Renal cortex interstitium (tissue), 11 donors: ENCODE measurements at regions not wholly inside any gene's neighbourhood (a gene's known extent, or its start where the extent isn't known, plus 50 kb on each side); places are given as distances from the start of the nearest gene placed in this dataset.
"Not testable (repeated sequence)": the region's sequence is repeated elsewhere in the genome, so short reads cannot be mapped to it uniquely, and the experiment has no call there.

Source experiments
- DNase-seq, 11 donors: peaks; one replicate each; pipeline ENCODE4 v3.0.0-alpha.2; 2013; ENCODE audit warnings: low read depth in 9 of 11, low spot score in 4 of 11; ENCODE audit errors: extremely low read depth in 1 of 11

DNA sequence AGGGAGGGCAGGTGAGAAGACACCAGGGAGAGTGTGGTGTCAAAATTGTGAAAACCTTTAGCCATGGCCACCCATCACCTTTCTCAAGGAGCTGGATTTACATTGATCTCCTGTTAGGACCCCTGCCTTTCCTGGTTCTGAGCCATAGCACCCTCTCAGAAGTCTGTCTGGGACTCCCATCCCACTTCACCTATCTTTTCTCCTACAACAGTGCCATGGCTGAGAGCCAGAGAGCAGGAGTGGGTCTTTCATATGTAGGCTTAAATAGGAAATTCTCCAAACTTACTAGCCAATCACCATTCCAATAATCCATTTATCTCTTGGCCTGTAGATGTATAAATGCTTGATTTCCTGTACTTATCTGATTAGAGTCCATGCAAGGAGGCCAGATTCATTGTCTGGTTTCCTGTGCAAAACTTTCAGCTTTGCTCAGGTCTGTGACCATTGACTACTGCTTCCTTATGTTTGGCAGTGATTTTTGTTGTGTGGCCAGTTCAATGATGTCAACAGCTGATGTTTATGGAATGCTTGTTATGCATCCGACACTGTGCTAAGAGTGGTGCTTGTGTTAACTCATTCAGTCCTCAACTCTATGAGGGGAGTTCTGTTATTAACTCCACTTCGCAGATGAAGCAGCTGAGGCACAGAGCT, 57.6 kb upstream of the IGFBP5 start:
- no peak for DNase-seq

DNA sequence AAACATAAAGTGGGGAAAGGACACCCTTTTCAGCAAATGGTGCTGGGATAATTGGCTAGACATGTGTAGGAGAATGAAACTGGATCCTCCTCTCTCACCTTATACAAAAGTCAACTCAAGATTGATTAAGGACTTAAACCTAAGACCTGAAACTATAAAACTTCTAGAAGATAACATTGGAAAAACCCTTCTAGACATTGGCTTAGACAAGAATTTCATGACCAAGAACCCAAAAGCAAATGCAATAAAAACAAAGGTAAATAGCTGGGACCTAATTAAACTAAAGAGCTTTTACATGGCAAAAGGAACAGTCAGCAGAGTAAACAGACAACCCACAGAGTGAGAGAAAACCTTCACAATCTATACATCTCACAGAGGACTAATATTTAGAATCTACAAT, 55.4 kb upstream of the IGFBP5 start:
- DNase-seq = not testable (repeated sequence)

DNA sequence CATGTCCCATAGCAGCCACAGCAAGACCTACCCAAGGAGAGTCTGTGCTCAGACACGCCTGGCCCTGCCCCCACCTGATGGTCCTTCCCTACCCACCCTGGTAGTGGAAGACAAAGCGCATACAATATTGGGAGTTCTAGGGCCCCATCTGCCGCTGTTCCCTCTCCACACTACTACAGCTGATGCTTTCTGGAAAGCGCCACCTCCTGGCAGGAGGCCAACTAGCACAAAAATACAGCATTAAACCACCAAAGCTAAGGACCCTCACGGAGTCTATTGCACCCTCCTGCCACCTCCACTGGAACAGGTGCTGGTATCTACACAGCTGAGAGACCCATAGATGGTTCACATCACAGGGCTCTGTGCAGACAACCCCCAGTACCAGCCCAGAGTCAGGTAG, 50.9 kb upstream of the IGFBP5 start:
- not testable (repeated sequence) for DNase-seq

DNA sequence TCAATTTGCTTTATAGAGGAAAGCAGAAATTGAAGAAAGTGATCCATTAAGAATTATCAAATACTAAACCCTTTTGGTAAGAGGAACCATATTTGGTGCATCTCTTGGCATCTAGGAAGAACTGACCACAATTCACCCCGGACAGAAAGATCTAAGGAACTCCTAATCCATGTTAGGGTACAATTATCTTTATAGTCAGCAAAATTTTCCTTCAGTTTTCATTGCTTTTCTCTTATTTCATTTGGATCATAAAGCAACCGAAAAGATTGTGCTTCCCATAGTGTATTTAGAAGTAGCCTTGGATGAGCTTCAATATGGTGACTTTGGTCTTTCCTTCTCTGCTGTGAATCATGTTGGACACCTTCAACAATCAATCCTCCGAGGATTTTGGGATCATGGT, 50.1 kb upstream of the IGFBP5 start:
- DNase-seq = no peak
